Left ventricle myocardium inferior (tissue), 1 donor: ENCODE measurements at regions not wholly inside any gene's neighbourhood (a gene's known extent, or its start where the extent isn't known, plus 50 kb on each side); places are given as distances from the start of the nearest gene placed in this dataset.

Source experiments
- DNase-seq: peaks from one replicate; pipeline ENCODE4 v3.0.0-alpha.2; 2020
- H3K27ac ChIP-seq: fragments of 200-600 bp; replicated peaks from 2 replicates; pipeline ENCODE4 v1.8.0; 2021
- H3K27me3 ChIP-seq: fragments of 200-600 bp; 2 replicates; pipeline ENCODE4 v1.8.0; 2021; ENCODE audit warnings: low read depth
- H3K36me3 ChIP-seq: fragments of 200-600 bp; 2 replicates; pipeline ENCODE4 v1.8.0; 2021
- H3K4me1 ChIP-seq: fragments of 200-600 bp; 2 replicates; pipeline ENCODE4 v1.8.0; 2021
- H3K4me3 ChIP-seq: fragments of 200-600 bp; 2 replicates; pipeline ENCODE4 v1.8.0; 2021; ENCODE audit warnings: mild to moderate bottlenecking, moderate library complexity
- H3K9me3 ChIP-seq: fragments of 200-600 bp; replicated peaks from 2 replicates; pipeline ENCODE4 v1.8.0; 2021
- CTCF ChIP-seq: fragments of 200-600 bp; IDR thresholded peaks from 2 replicates; pipeline ENCODE4 v1.8.0; 2021; ENCODE audit warnings: antibody characterized with exemption, mild to moderate bottlenecking, borderline replicate concordance
- intact Hi-C: fragments of 100-400 bp; cut with micrococcal nuclease; formaldehyde crosslinking; loops from one replicate; pipeline ENCODE4 v1.11.0; 2022
- donor health status: DM: no; HTN: yes; CAD: no; lungs with severe emphysema.

GRCh38 chr13:30024125-30024865 lies 173.9 kb upstream of the UBL3 start:
- Histone ChIP-seq H3K4me1 (no peaks in the 10 kb centered on the region), H3K27ac (no peak overlapping the region), H3K36me3 (no peaks in the 10 kb centered on the region), H3K4me3 (no peak overlapping the region), H3K27me3 (peaks cover 26% of the 10 kb centered on the region), H3K9me3 (no peaks in the 10 kb centered on the region)
- no peak for TF ChIP-seq CTCF
- intact Hi-C loops: no loop called here
- DNase-seq: no peak

DNA sequence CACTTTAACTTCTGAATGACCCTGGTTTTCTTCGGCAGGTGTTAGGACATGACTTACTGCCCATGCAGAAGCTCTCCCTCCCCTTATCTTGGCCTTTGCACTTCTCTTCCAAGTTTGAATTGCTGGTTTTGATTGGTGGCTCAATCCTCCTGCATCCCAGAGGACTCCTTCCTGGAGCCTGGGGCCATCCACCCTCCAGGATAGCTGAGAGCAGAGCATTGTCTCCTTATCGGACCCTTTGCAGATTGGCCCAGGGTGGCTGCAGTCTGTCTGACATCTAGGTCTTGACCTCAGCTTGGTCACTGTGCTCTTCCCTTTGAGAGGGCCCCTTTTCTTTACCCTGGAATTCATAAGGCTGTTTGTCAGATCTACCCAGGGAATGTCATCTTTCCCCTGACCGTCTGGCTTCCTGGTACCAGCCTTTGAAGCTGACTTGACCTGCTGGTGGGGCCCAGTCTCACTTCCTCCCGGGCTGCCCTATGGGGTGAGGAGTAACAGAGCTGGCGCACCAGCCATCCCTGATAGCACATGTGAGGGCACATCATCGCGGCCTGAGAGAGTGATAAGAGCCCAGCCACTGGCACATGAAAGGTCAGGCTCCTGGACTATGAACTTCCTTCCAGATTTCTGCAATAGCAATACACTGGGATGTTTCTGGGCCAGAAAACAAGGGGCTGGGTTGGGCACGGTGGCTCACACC lies 172.9 kb upstream of the UBL3 start:
- Histone ChIP-seq H3K4me1 (no peaks in the 10 kb centered on the region), H3K9me3 (no peaks in the 10 kb centered on the region), H3K27ac (no peak overlapping the region), H3K27me3 (peaks cover 34% of the 10 kb centered on the region), H3K4me3 (no peak overlapping the region), H3K36me3 (no peaks in the 10 kb centered on the region)
- no peak for TF ChIP-seq CTCF
- no peak for DNase-seq
- intact Hi-C loops: no loop called here

DNA sequence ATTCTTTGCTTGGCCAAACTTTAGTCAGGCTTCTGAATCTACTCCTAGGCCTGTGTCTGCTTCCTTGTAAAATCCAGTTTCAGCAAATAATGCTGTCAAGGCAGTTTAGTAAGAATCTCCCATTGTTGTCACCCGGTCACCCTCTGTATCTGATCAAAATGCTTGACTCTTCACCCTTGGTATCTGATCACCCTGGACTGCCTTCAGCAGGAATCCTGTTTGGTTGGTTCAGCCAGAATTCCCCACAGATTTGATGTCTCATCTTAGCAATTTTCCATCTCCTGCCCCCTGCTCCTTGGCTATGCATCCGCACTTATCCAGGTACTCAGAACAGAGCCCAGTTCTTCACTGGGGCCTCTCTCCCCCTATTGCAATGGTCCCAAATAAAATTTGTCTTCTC lies 172.4 kb upstream of the UBL3 start:
- Histone ChIP-seq H3K27ac (no peak overlapping the region), H3K4me1 (no peaks in the 10 kb centered on the region), H3K27me3 (peaks cover 40% of the 10 kb centered on the region), H3K4me3 (no peak overlapping the region), H3K36me3 (no peaks in the 10 kb centered on the region), H3K9me3 (no peaks in the 10 kb centered on the region)
- no peak for TF ChIP-seq CTCF
- intact Hi-C loops: no loop called here
- DNase-seq: no peak

GRCh38 chr13:30022256-30022655 lies 171.8 kb upstream of the UBL3 start:
- intact Hi-C loops: no loop called here
- H3K27me3 ChIP-seq: peaks cover 40% of the 10 kb centered on the region
- no peak for DNase-seq
- no peaks in the 10 kb centered on the region for H3K9me3 ChIP-seq
- H3K4me1 ChIP-seq: no peaks in the 10 kb centered on the region
- no peak for TF ChIP-seq CTCF
- no peak overlapping the region for H3K4me3 ChIP-seq
- H3K27ac ChIP-seq: no peak overlapping the region
- H3K36me3 ChIP-seq: no peaks in the 10 kb centered on the region

DNA sequence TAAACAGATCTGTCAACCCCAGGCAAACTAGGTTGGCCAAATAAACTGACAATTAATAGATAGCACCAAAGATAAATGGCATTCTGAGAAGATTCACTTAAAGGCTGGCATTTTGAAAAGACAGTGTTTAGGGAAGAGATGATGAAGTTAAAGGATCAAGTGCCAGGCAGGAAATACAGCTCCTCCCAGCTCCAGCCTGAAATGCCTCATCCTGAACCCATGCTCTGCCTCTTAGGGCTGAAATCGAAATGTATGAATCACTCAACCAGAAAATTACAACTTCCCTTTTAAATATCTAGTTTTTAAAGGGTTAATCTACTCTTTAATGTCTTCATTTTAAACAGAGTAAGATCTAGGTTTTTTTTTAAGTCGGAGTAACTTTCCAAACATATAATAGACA lies 171.2 kb upstream of the UBL3 start:
- Histone ChIP-seq H3K27ac (no peak overlapping the region), H3K9me3 (no peaks in the 10 kb centered on the region), H3K36me3 (no peaks in the 10 kb centered on the region), H3K27me3 (peaks cover 40% of the 10 kb centered on the region), H3K4me1 (no peaks in the 10 kb centered on the region), H3K4me3 (no peak overlapping the region)
- DNase-seq: no peak
- intact Hi-C loops: no loop called here
- no peak for TF ChIP-seq CTCF
